Lung (tissue), 11 donors: ENCODE measurements at regions not wholly inside any gene's neighbourhood (a gene's known extent, or its start where the extent isn't known, plus 50 kb on each side); places are given as distances from the start of the nearest gene placed in this dataset.

Experiments
- ATAC-seq: fragments of 200-7000 bp; cut with Tn5 transposase; one replicate; pipeline ENCODE4 v1.9.1; 2020; ENCODE audit warnings: moderate number of reproducible peaks; ENCODE audit not compliant: insufficient read depth, low FRiP score
- DNase-seq, 3 donors: peaks; one replicate each; pipeline ENCODE4 v3.0.0-alpha.2; 2013 to 2017
- H3K27ac ChIP-seq, 2 donors: one replicate each; pipeline ENCODE4 v1.5.1; 2013; ENCODE audit warnings: mild to moderate bottlenecking in 2 of 2, moderate library complexity in 2 of 2, control low read depth in 1 of 2, inconsistent platforms in 1 of 2, low read depth in 1 of 2, low read length in 1 of 2
- H3K27me3 ChIP-seq, 3 donors: one replicate each; pipeline ENCODE4 v1.5.1; 2013; ENCODE audit warnings: low read length in 2 of 3; ENCODE audit not compliant: control insufficient read depth in 3 of 3, insufficient read depth in 3 of 3
- H3K36me3 ChIP-seq, 4 donors: one replicate each; pipeline ENCODE4 v1.5.1; 2013; ENCODE audit warnings: low read length in 4 of 4, mild to moderate bottlenecking in 1 of 4, moderate library complexity in 1 of 4; ENCODE audit not compliant: control insufficient read depth in 4 of 4, insufficient read depth in 4 of 4
- H3K4me1 ChIP-seq, 5 donors: one replicate each; pipeline ENCODE4 v1.5.1; 2013; ENCODE audit warnings: low read length in 5 of 5, mild to moderate bottlenecking in 2 of 5, moderate library complexity in 1 of 5; ENCODE audit not compliant: control insufficient read depth in 5 of 5, insufficient read depth in 5 of 5
- H3K4me3 ChIP-seq: one replicate; pipeline ENCODE4 v1.5.1; 2013; ENCODE audit warnings: mild to moderate bottlenecking, control low read depth, moderate library complexity
- H3K9ac ChIP-seq, 2 donors: one replicate each; pipeline ENCODE4 v1.5.1; 2013; ENCODE audit warnings: low read length in 2 of 2, control low read depth in 1 of 2; ENCODE audit not compliant: insufficient read depth in 1 of 2
- H3K9me3 ChIP-seq, 4 donors: one replicate each; pipeline ENCODE4 v1.5.1; 2013; ENCODE audit warnings: low read length in 3 of 4, mild to moderate bottlenecking in 1 of 4, moderate library complexity in 1 of 4; ENCODE audit not compliant: control insufficient read depth in 4 of 4, insufficient read depth in 3 of 4
- CTCF ChIP-seq: IDR thresholded peaks from 2 replicates; pipeline ENCODE4 v1.5.1; 2012; ENCODE audit warnings: mild to moderate bottlenecking; ENCODE audit errors: control extremely low read depth, extremely low read depth
- WGBS, 2 donors: extraction: QIAGEN DNeasy Blood & Tissue Kit; methylation state at CpG; one replicate each; pipeline ENCODE4 v1.1.7; 2013; 5-methylcytosine and 5-hydroxymethylcytosine counted together
- donor health status: control.
- donor health status: control.
- donor health status: Bipolar disorder and iron deficiency.
- donor health status: healthy.
- donor health status: DM: yes; HTN: yes; CAD: no.

- Histone ChIP-seq H3K27ac (no peak overlapping the region), H3K27me3 (no peaks in the 10 kb centered on the region), H3K36me3 (peaks cover 0 to 2% (median 0%) of the 10 kb centered on the region in 4 donors), H3K9me3 (no peaks in the 10 kb centered on the region), H3K4me1 (peaks cover 0 to 7% (median 0%) of the 10 kb centered on the region in 5 donors), H3K4me3 (no peak overlapping the region), H3K9ac (no peak overlapping the region)
- ATAC-seq (no peak), DNase-seq (no peak)
- WGBS, 2 donors: 75 to 85% methylated on average over 2 of the region's 2 CpGs
- no peak for TF ChIP-seq CTCF
Measured at GRCh38 chr2:159851941-159852340, 53.9 kb upstream of the CD302 start.

- Histone ChIP-seq H3K4me1 (peaks cover 0 to 7% (median 0%) of the 10 kb centered on the region in 5 donors), H3K4me3 (no peak overlapping the region), H3K9ac (no peak overlapping the region), H3K36me3 (peaks cover 0 to 2% (median 0%) of the 10 kb centered on the region in 4 donors), H3K9me3 (no peaks in the 10 kb centered on the region), H3K27me3 (no peaks in the 10 kb centered on the region), H3K27ac (no peak overlapping the region)
- no peak for TF ChIP-seq CTCF
- ATAC-seq (no peak), DNase-seq (no peak)
Measured at GRCh38 chr2:159850789-159851188, 52.8 kb upstream of the CD302 start.

GRCh38 chr2:159849160-159849813 is 51.3 kb upstream of the CD302 start:
- no peak overlapping the region for H3K27ac ChIP-seq
- peaks cover 0 to 2% (median 0%) of the 10 kb centered on the region in 4 donors for H3K36me3 ChIP-seq
- no peaks in the 10 kb centered on the region for H3K9me3 ChIP-seq
- DNase-seq: no peak
- no peak for TF ChIP-seq CTCF
- WGBS, 2 donors: 88% methylated on average over 3 of the region's 3 CpGs
- no peak overlapping the region for H3K4me3 ChIP-seq
- ATAC-seq: no peak
- H3K4me1 ChIP-seq: peaks cover 0 to 7% (median 0%) of the 10 kb centered on the region in 5 donors
- H3K9ac ChIP-seq: no peak overlapping the region
- no peaks in the 10 kb centered on the region for H3K27me3 ChIP-seq
